Prostate gland (tissue), 2 donors: ENCODE measurements at regions not wholly inside any gene's neighbourhood (a gene's known extent, or its start where the extent isn't known, plus 50 kb on each side); places are given as distances from the start of the nearest gene placed in this dataset.
"Not testable (repeated sequence)": the region's sequence is repeated elsewhere in the genome, so short reads cannot be mapped to it uniquely, and the experiment has no call there.

Experiments
- POLR2AphosphoS5 ChIP-seq: sonication (generic); formaldehyde crosslinking; IDR thresholded peaks from one replicate; pipeline ENCODE4 v1.6.1; 2017; ENCODE audit warnings: antibody characterized with exemption
- TF ChIP-seq, protein P1 (sequence below), 4 experiments: fragments of 200-600 bp in 2 of 4; fragments of 450-650 bp in 2 of 4; sonication (generic) in 2 of 4; IDR thresholded peaks; 1 replicate in 3 of 4; 2 replicates in 1 of 4; pipeline ENCODE4 v1.5.1; 2016 to 2019; ENCODE audit warnings: antibody characterized with exemption in 4 of 4, mild to moderate bottlenecking in 2 of 4, moderate library complexity in 2 of 4

DNA sequence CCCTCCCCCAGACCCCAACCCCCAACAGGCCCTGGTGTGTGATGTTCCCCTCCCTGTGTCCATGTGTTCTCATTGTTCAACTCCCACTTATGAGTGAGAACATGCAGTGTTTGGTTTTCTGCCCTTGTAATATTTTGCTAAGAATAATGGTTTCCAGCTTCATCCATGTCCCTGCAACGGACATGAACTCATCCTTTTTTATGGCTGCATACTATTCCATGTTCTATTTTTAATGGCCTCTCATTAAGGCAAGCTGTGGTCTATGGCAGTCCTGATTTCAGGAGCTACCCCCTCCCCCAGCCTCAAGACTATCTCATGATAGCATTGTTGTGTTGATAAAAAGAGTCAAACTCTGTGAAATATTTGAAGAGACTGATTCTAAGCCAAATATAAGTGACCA lies 267.4 kb downstream of the MID1IP1 start:
- TF ChIP-seq POLR2AphosphoS5, result not testable (repeated sequence)
- TF ChIP-seq, protein P1, sequence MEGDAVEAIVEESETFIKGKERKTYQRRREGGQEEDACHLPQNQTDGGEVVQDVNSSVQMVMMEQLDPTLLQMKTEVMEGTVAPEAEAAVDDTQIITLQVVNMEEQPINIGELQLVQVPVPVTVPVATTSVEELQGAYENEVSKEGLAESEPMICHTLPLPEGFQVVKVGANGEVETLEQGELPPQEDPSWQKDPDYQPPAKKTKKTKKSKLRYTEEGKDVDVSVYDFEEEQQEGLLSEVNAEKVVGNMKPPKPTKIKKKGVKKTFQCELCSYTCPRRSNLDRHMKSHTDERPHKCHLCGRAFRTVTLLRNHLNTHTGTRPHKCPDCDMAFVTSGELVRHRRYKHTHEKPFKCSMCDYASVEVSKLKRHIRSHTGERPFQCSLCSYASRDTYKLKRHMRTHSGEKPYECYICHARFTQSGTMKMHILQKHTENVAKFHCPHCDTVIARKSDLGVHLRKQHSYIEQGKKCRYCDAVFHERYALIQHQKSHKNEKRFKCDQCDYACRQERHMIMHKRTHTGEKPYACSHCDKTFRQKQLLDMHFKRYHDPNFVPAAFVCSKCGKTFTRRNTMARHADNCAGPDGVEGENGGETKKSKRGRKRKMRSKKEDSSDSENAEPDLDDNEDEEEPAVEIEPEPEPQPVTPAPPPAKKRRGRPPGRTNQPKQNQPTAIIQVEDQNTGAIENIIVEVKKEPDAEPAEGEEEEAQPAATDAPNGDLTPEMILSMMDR (IDR thresholded peaks at IDR 0.05), result not testable (repeated sequence)
